ENCODE measurements at regions not wholly inside any gene's neighbourhood (a gene's known extent, or its start where the extent isn't known, plus 50 kb on each side); places are given as distances from the start of the nearest gene placed in this dataset.

DNA sequence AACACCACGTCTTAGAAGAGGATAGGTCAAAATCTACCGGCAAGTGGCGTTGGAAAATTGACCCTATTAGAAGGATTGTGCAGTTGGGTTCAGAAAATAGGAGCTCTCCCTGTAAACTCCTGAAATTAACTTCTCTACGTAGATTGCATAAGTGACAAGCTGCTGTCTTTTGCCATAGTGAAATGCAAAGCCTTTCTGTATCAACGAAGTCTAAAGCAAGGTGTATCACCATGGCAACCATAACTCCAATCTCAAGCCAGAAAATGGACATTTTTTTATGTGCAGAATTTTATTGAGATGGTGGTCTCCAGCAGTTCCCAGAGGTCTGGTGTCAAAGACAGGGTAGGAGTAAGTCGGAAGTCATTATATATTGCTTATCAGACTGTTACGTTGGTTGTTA is 367.7 kb upstream of the NOVA1 start:
- TF ChIP-seq, protein P1, sequence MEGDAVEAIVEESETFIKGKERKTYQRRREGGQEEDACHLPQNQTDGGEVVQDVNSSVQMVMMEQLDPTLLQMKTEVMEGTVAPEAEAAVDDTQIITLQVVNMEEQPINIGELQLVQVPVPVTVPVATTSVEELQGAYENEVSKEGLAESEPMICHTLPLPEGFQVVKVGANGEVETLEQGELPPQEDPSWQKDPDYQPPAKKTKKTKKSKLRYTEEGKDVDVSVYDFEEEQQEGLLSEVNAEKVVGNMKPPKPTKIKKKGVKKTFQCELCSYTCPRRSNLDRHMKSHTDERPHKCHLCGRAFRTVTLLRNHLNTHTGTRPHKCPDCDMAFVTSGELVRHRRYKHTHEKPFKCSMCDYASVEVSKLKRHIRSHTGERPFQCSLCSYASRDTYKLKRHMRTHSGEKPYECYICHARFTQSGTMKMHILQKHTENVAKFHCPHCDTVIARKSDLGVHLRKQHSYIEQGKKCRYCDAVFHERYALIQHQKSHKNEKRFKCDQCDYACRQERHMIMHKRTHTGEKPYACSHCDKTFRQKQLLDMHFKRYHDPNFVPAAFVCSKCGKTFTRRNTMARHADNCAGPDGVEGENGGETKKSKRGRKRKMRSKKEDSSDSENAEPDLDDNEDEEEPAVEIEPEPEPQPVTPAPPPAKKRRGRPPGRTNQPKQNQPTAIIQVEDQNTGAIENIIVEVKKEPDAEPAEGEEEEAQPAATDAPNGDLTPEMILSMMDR (IDR thresholded peaks at IDR 0.05; ENCODE audit: poor library complexity, severe bottlenecking): no peak
- ATAC-seq (ENCODE audit: low read depth): no peak
- H3K4me1 ChIP-seq (ENCODE audit: insufficient read depth, poor library complexity, severe bottlenecking): no peaks in the 10 kb centered on the region
- H3K27ac ChIP-seq (ENCODE audit: poor library complexity, severe bottlenecking): no peak overlapping the region
- H3K36me3 ChIP-seq (ENCODE audit: low read depth): no peaks in the 10 kb centered on the region
- no peaks in the 10 kb centered on the region for H3K9me3 ChIP-seq (ENCODE audit: severe bottlenecking)
- no peak overlapping the region for H3K4me3 ChIP-seq (ENCODE audit: severe bottlenecking)
- peaks cover 7% of the 10 kb centered on the region for H3K27me3 ChIP-seq (ENCODE audit: insufficient read depth, poor library complexity, severe bottlenecking)
- no peak for DNase-seq (ENCODE audit: low spot score)

DNA sequence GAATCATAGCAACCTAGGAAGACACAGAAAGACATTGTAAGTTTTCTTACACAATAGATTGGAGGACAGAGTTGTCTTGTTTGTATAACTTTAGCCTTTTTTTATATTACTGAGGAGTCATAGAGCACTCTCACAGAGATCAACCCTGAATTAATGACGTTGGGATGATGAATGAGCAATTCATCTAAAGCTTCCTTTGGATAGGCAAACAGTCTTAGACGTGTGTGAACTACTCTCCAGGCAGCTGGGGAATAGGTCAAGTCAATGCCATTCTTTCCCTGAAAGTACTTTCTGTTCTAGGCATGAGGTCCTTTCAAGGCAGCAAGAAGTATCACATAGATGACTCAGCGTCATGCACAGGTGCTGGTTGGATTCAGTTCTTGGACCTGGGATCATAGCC is 369.1 kb upstream of the NOVA1 start:
- Histone ChIP-seq H3K4me1 (ENCODE audit: insufficient read depth, poor library complexity, severe bottlenecking) (no peaks in the 10 kb centered on the region), H3K27me3 (ENCODE audit: insufficient read depth, poor library complexity, severe bottlenecking) (no peaks in the 10 kb centered on the region), H3K27ac (ENCODE audit: poor library complexity, severe bottlenecking) (no peak overlapping the region), H3K36me3 (ENCODE audit: low read depth) (no peaks in the 10 kb centered on the region), H3K4me3 (ENCODE audit: severe bottlenecking) (no peak overlapping the region), H3K9me3 (ENCODE audit: severe bottlenecking) (no peaks in the 10 kb centered on the region)
- peak; percentile 51; the same call in 2 of the 3 replicates for ATAC-seq (ENCODE audit: low read depth)
- TF ChIP-seq, protein P1 (IDR thresholded peaks at IDR 0.05; ENCODE audit: poor library complexity, severe bottlenecking): no peak
- DNase-seq (ENCODE audit: low spot score): no peak

DNA sequence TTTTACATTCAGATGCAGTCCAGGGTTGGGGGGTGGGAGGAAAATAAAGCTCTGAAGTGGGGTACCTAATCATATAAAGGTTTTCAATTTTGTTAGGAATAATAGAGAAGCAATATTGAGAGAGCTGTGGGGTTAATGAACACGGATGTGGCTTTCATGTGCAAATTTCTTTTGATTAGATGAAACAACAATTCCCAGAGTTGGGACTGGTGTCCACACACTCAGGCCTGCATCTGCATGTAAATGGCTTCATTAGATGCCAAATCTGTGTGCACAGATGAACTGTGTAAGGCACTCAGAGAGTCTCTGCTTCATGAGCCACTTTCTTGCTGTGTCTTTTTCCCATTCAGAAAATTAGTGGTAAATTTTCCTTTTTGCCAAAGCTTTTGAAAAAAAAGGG is 377.1 kb upstream of the NOVA1 start:
- peaks cover 19% of the 10 kb centered on the region for H3K27me3 ChIP-seq (ENCODE audit: insufficient read depth, poor library complexity, severe bottlenecking)
- TF ChIP-seq, protein P1 (IDR thresholded peaks at IDR 0.05; ENCODE audit: poor library complexity, severe bottlenecking): no peak
- H3K9me3 ChIP-seq (ENCODE audit: severe bottlenecking): no peaks in the 10 kb centered on the region
- DNase-seq (ENCODE audit: low spot score) (no peak), ATAC-seq (ENCODE audit: low read depth) (no peak)
- no peak overlapping the region for H3K4me3 ChIP-seq (ENCODE audit: severe bottlenecking)
- H3K36me3 ChIP-seq (ENCODE audit: low read depth): no peaks in the 10 kb centered on the region
- H3K27ac ChIP-seq (ENCODE audit: poor library complexity, severe bottlenecking): no peak overlapping the region
- H3K4me1 ChIP-seq (ENCODE audit: insufficient read depth, poor library complexity, severe bottlenecking): no peaks in the 10 kb centered on the region

DNA sequence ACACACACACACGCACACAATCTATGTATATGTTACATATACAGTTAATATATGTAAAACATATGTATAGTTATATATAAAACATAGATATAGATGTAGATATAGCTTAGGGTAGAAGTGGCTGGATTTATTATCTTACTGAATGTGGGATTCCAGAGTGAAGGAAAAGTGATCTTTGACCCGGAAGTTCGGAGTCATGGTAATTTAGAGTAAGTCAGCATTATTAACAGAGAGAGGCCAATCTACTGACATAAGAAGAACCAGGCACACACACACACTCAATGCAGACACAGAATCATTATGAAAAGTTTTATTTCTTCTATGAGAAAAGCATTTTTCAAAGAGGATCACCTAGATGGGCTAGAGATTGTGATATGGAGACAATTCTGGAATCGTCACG is 384.2 kb upstream of the NOVA1 start:
- TF ChIP-seq, protein P1 (IDR thresholded peaks at IDR 0.05; ENCODE audit: poor library complexity, severe bottlenecking): no peak
- ATAC-seq (ENCODE audit: low read depth) (no peak), DNase-seq (ENCODE audit: low spot score) (no peak)
- H3K9me3 ChIP-seq (ENCODE audit: severe bottlenecking): no peaks in the 10 kb centered on the region
- no peaks in the 10 kb centered on the region for H3K36me3 ChIP-seq (ENCODE audit: low read depth)
- no peak overlapping the region for H3K27ac ChIP-seq (ENCODE audit: poor library complexity, severe bottlenecking)
- H3K27me3 ChIP-seq (ENCODE audit: insufficient read depth, poor library complexity, severe bottlenecking): peaks cover 36% of the 10 kb centered on the region
- no peaks in the 10 kb centered on the region for H3K4me1 ChIP-seq (ENCODE audit: insufficient read depth, poor library complexity, severe bottlenecking)
- H3K4me3 ChIP-seq (ENCODE audit: severe bottlenecking): no peak overlapping the region

DNA sequence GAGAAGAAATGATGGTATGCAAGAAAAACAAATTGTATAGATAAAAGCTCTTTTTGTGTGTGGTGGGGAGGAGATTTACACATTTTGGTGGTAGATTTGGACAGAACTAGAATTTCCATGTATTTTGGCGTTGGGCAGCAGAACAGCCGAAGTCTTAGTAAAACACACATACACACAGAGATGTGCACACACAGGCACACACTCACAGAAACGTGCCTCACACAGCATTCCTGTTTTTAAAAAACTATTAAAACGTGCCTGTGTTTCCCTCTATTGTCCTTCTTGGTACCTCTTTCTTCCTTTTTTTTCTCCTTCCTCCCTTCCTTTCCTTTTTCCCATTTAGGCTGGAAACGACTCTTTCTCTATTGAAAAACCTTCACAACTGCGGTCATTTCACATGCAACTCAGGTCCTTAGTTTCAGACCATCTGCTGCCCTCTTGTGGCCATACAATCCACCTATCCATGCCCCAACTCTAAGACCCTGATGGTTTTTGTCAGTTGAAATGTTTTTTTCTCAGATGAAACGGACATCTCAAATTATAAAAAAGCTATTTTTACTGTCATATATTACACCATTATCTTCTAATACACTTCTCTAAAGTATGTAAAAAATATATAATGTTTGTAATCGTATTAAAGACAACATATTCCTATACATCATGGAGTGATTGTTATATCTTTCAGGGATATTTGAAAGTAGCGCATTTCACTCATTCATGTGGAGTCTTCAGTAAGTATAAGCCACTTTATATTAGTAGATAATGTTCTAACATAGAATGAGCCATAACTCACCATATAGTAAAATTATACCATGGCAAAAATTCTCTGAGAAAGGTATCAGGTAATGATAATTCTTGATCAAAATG is 386.7 kb upstream of the NOVA1 start:
- ATAC-seq (ENCODE audit: low read depth): peak; percentile 86

More for the DNA sequence above, 386.7 kb upstream of the NOVA1 start:
- DNase-seq (ENCODE audit: low spot score): peak; percentile 49
- Histone ChIP-seq H3K36me3 (ENCODE audit: low read depth) (no peaks in the 10 kb centered on the region), H3K9me3 (ENCODE audit: severe bottlenecking) (no peaks in the 10 kb centered on the region), H3K27me3 (ENCODE audit: insufficient read depth, poor library complexity, severe bottlenecking) (peaks cover 28% of the 10 kb centered on the region), H3K4me1 (ENCODE audit: insufficient read depth, poor library complexity, severe bottlenecking) (no peaks in the 10 kb centered on the region), H3K4me3 (ENCODE audit: severe bottlenecking) (no peak overlapping the region), H3K27ac (ENCODE audit: poor library complexity, severe bottlenecking) (no peak overlapping the region)
- TF ChIP-seq, protein P1 (IDR thresholded peaks at IDR 0.05; ENCODE audit: poor library complexity, severe bottlenecking): peak; percentile 96
